SIG-M5 treated with dmso at 0.1 percent for 504 hours (cell line): ENCODE measurements at regions not wholly inside any gene's neighbourhood (a gene's known extent, or its start where the extent isn't known, plus 50 kb on each side); places are given as distances from the start of the nearest gene placed in this dataset.
A peak's percentile ranks its signal among the peaks of the same experiment; 100 is the strongest.
"Not testable (repeated sequence)": the region's sequence is repeated elsewhere in the genome, so short reads cannot be mapped to it uniquely, and the experiment has no call there.

Experiments used
- DNase-seq: peaks from one replicate; lab custom pipeline; 2025; ENCODE audit not compliant: unreplicated experiment; lab: John Stamatoyannopoulos, UW

DNA sequence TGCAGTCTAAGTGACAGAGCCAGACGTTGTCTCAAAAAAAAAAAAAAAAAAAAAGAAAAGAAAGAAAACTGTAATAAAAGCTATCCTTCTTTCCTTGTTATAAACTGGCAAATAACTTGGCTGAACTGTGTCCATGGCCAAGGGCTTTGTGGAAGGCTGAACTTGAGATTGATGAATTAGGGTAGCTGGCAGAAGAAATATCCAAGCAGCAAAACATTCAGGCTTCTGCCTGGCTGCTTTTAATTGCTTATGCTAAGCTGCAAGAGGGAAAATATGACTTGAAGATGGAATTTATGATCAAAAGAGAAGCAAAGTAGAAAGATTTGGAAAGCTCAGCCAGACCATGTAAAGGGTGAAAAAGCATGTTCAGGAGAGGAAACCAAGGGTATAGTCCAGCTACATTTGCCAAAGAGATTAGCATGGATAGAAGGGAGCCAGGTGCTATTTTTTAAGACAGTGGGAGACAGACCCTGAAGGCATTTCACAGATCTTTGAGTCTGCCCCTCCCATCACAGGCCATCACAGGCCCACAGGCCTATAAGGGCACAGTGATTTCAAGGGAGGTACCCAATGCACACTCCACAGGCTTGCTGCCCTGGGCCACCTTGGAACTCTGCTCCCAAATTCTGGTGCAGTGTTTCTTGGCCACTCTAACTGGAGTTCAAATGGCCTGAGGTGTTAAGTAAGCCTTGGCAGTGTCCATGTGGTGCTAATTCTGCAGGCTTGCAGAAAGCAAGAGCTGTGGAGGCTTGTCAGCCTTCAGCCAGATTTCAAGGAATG is 226.0 kb downstream of the AEBP2 start:
- no peak for DNase-seq

DNA sequence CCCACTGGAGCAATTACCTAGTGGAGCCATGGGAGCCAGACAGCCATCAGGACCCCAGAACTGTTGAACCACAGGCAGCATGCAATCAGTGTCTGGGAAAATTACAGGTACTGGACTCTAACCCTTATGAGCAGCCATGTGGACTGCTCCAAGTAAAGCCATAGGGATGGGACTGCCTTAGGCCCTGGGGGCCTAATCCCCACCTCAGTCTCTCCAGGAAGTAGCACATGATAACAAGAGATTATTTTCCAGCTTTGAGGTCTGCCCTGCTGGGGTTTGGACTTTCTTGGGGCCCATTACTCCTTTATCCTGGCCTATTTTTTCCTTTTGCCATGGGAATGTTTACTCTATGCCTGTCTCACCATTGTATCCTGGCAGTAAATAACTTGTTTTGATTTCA is 226.8 kb downstream of the AEBP2 start:
- DNase-seq, result no peak

DNA sequence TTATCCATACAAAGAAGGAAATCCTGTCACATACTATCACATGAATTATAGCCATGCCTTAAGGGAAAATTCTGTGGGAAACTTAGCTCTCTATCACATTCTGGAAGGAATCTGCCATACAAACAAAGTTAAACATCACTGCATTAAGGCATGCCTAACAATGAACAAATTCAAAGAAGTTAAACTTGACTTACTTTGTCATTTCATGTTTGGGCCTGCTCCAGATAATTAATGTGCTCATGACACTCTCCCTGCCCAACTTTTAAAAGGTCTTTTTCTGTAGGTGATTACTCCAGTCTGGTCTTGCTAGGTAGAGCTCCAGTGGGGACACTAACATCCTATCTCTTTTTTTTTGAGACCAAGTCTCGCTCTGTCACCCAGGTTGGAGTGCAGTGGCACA is 230.5 kb downstream of the AEBP2 start:
- DNase-seq, result no peak

DNA sequence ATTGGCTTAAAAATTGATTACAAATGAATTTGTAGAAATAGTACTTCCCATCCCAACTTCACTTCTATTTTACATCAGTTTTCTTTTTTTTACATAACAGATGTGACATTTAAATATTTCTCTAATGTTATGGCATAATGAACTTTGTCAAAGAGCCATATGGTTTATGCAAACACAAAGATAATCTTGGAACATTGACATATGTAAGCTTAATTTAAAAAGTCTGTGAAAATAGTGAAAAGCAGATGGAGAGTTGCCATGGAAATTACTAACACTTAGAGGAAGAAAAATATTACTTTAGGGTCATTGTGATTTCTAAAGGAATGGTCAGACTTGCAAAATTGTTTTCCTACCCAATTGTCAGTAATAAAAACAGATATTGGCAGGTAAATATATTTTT is 232.4 kb downstream of the AEBP2 start:
- DNase-seq, result no peak

DNA sequence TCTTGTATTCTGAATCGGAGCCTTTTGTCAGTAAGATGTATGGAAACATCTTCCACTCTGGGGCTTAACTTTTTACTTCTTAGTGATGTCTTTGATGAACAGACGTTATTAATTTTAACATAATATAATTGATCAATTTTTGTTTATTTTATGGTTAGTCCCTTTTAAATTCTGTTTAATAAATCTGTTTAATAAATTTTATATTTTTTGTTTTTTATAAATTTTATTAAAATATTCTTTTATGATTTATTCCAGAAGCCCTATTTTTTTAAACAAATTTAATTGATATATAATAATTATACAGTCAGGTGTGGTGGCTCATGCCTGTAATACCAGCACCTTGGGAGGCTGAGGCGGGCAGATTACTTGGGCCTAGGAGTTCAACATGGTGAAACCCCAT is 235.1 kb downstream of the AEBP2 start:
- DNase-seq, result no peak

DNA sequence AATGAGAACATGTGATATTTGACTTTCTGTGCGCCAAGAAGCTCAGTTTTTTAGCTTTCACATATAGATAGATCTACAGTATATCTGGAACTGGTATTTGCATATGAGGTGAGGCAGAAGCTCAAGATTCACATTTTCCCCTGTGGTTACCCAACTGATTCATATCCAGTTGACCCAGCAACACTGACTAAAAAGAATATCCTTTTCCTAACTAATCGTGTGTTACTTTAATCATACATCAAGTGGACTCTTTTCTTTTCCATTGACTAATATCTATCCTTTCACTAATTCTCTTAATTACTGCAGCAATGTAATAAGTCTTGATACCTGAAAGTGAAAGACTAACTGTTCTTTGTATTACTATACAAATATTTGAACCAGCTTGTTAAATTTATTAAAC is 236.1 kb downstream of the AEBP2 start:
- no peak for DNase-seq

DNA sequence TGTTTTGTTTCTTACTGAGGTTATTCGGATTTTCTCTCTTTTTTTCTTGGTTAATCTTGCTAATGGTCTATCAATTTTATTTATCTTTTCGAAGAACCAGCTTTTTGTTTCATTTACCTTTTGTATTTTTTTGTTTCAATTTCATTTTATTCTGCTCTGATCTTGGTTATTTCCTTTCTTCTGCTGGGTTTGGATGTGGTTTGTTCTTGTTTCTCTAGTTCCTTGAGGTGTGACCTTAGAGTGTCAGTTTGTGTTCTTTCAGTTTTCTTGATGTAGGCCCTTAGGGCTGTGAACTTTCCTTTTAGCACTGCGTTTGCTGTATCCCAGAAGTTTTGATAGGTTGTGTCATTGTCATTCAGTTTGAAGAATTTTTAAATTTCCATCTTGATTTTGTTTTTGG is 239.2 kb downstream of the AEBP2 start:
- DNase-seq, result not testable (repeated sequence)

DNA sequence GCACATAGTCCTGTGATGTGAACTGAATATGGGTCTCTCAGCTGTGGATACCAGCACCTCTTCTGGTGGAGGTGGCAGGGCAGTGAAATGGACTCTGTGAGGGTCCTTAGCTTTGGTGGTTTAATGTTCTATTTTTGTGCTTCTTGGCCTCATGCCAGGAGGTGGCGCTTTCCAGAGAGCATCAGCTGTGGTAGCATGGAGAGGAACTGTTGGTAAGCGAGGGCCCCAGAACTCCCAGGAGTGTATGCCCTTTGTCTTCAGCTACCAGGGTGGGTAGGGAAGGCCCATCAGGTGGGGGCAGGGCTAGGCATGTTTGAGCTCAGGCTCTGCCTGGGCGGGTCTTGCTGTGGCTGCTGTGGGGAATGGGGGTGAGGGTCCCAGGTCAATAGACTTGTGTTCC is 241.7 kb downstream of the AEBP2 start:
- DNase-seq, result no peak

DNA sequence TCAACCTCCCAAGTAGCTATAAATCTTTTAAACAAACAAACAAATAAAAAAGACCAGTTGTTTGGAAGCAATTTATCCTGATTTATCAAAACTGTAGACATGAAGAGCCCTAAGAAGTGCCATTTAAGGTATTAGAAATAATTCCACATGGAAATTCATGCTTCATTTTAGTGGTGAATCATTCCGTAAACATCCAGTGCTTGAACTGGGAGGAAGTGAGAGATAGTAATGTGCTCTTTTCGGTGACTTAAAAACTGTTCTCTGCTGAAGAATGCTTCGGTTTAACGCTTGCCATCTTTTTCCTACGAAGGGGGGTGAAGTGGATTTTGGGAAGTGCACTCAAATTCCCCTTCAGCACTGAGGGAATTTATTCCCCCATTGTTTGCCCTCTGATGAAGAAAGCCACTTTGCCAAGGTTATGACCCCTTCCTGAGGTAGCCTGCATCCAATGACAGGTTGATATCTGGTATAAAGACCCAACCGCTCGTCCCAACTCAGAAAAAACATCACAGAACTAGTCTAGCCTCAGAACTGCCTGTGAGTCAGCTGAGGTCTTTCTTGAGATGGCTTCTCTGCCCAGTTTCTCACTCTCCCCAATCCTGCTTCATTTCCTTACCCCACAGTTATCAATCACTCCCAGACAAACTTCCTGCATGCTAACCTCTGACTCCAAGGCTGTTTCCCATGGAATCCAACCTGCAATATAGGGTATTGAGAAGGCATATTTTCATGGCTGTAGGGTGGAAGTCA is 244.1 kb downstream of the AEBP2 start:
- DNase-seq, result no peak

DNA sequence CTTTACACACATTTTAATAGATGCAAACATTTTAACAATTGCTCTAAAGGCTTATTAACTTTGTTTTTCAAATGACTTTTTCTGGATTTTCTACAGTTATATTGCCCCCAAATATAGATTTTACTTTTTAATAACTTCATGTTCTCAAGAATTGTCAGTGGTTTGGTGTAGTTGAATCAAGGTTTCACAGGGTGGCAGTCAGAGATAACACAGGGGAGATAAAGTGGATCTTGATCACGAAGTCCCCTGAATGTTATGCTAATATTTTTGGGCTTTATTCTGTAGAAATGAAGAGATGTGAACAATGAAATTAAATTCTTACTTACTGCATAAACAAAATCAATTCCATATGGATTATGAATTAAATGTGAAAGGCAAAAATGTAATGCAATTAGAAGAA is 248.1 kb downstream of the AEBP2 start:
- no peak for DNase-seq

DNA sequence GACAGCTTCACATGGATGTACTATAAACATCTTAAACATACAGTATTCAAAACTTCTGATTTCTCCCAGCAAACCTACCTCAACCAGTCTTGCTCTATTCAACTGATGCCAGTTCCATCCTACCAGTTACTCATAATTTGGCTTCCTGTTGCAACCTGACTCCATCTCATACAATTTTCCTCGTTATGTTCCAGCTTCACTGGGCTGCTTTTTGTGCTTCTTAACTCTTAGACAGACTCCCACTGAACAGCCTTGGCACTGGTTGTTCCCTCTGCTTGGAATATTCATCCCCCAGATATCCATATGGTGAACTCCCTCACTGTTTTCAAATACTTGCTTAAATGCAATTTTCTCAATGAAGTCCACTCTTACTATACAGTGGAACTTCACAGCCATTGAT is 249.2 kb downstream of the AEBP2 start:
- no peak for DNase-seq

DNA sequence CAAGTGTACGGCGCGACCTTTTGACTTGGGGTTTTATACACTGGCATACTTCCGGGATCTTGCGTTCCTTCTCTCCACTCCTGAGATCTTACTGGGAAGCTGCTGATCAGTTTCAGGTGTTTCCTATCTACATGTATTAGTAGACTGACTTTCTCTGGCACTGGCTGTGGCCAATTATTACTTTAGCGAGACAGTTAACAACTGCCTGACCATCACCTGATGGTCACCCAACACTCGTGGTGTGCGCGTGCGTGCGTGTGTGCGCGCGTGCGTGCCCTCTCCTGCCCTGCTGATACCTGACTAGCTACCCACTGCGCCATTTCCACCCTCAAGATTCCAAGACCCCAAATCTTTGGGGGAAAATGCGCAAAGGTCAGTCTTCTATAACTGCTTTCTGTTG is 249.9 kb downstream of the AEBP2 start:
- no peak for DNase-seq

DNA sequence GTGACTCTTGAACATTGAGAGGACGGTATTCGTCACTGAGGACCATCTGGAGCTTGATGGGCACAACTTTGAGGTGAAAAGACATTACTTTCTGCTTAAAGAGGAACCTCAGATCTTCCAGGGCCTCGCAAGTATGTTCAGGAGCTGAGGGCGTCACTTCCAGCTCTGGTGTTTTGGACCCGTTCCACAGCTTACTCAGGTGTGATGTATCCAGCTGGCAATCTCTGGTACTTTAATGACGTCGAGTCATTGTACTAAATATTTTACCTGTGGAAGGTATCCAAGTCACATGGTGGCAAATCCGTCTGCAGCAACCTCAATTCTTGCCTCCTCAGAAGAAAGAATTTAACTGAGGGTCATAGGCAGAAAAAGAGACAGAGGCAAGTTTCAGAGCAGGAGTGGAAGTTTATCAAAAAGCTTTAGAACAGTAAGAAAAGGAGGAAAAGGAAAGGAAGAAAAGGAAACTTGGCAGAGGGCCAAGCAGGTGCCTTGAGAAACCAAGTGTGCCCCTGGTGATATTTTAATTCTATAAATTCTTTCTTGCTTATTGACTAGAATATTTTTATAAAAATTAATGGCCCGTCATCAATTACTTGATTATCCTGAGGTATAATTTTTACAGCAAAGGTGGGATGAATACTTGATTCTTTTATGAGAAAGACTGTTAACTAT is 250.6 kb downstream of the AEBP2 start:
- DNase-seq, result no peak

DNA sequence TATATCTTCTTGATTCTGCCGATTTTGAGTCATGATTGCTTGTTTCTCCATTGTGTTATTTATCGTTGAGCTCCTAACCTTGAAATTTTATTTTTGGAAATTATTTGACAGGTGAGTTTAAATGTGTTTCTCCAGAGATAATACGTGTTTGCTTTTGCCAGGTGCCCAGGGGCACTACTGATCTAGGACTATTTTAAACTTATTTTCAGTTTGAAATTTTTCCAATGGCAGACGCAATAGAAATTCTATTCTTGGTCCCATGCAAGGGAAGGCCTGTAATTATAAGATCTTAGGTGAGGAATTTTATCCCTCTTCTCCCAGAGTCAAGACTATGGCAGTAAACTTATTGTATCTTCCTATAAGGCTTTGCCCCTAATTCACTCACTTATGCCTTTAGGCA is 252.8 kb downstream of the AEBP2 start:
- DNase-seq, result no peak

DNA sequence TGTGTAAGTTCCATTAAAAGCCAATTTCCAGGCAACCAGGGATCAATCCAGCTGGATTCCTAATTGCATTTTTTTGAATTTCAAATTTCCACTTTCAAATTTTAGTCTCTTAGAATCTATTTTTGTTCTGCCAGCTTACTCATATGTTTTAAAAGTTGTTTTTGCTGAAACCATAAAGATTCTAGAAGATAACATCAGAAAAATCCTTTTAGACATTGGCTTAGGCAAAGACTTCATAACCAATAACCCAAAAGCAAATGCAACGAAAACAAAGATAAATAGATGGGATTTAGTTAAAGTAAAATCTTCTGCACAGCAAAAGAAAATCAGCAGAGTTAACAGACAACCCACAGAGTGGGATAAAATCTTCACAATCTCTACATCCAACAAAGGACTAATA is 253.3 kb downstream of the AEBP2 start:
- no peak for DNase-seq

DNA sequence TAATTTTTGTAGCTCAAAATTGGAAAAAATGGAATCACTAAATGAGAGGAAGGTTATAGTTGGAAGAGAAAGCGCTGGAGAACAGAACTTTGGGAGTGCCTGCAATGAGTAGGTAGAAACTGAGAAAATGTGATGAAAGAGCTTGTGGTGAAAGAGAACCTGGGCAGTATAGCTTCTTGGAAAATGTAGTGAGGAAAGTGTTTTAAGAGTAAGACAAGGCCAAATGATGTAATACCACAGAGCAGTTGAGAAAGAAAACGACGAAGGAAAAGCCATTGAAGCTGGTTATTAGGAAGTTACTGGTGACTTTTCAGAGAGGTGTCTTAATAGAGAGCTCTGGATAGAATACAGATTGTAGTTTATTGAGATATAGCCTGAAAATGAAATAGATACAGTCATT is 255.3 kb downstream of the AEBP2 start:
- peak; percentile 96 for DNase-seq

DNA sequence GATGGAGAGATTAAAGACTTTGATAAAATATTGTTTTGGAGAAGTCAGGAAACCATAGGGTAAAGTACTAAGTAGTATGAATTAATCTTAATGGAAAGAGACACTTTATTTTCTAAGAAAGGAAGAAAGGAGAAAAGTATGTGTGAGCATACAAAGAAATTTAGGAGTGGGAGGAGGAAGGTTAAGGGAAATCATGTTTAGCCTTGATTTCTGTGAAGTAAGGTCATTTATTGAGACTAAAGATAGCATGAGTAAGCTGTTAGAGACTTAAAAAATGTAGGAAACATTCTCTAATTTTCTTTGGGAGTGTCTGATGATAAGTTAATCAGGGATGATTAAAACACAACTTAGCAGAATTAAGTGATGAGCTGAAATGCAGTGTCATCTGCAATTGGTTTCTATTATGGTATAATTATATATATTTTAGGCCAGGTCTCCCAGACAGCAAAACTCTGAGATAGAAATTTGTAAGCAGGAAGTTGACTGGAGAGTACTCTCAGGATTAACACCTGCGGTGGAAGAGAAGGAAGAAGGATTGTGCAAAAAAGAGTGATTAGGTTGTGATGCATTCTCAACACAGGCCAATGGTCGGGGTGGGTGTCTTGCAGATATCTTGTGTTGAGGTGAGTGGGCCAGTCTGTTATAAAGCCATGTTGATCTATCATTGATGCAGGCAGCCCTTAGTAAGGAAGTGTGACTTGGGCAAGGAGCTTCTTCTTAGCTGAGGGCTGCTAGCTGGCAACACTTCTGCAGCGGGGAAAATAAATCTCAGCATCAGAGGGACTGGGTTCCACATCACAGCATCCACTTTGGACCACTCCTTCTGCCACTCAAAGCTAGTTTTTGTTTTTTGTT is 256.2 kb downstream of the AEBP2 start:
- DNase-seq, result no peak

DNA sequence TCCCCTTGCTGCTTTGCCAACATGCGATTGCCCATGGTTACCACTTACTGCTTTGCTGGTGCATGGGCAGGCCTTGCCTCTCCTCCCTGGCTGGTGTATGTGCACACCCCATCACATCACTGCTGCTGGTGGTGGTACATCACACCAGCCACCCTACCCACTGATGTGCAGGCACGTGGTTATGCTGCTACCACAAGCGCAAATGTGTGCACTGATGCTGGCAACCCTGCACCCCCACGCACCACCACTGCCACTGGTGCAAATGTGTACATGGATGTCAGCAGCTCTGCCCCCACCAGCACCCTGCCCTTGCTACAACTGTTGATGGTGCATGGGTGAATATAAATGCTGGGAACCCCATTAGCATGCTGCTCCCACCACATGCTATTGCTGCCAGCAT is 261.7 kb downstream of the AEBP2 start:
- no peak for DNase-seq

DNA sequence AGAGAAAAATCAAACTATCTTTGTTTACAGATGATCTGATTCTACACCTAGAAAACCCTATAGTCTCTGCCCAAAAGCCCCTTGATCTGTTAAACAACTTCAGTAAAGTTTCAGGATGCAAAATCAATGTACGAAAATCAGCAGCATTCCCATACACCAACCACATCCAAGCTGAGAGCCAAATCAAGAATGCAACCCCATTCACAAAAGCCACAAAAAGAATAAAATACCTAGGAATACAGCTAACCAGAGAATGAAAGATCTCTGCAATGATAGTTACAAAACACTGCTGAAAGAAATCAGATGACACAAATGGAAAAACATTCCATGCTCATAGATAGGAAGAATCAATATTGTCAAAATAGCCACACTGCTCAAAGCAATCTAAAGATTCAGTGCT is 265.7 kb downstream of the AEBP2 start:
- no peak for DNase-seq

DNA sequence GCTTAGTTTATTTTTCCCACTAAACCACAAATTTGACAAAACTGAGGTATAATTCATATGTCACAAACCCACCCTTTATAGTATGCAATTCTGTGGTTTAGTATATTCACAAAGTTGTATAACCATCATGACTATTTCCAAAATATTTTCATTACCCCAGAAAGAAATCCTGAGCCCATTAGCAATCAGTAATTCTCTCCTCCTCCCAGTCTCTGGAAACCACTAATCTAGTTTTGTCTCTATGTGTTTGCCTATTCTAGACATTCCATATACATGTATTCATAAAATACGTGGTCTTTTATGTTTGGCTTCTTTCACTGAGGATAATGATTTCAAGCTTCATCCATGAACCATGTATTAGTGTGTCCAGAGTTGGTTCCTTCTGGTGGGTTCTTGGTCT is 267.6 kb downstream of the AEBP2 start:
- DNase-seq, result no peak

DNA sequence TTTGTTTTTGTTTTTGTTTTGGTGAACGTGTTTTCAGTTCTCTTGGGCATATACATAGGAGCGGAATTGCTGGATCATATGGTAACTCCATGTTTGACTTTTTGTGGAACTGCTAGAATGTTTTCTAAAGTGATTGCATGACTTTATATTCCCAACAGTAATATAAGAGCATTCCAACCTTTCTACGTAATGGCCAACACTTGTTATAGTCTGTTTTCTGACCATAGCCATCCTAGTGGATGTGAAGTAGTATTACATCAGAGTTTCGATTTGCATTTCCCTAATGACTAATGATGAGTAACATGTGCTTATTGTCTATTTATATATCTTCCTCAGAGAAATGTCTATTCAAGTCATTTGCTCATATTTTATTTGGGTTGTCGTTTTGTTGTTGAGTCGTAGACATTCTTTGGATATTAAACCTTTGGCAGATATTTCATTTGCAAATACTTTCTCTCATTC is 268.7 kb downstream of the AEBP2 start:
- no peak for DNase-seq
